SK-N-SH (cell line): ENCODE measurements at regions not wholly inside any gene's neighbourhood (a gene's known extent, or its start where the extent isn't known, plus 50 kb on each side); places are given as distances from the start of the nearest gene placed in this dataset.

Experiments
- CTCF ChIA-PET: fragments of 300-600, 350-600 bp; formaldehyde crosslinking; extraction: SDS; loops from one replicate; lab custom pipeline; 2021; lab: Yijun Ruan, JAX
- POLR2A ChIA-PET: fragments of 350-600 bp; sonication (Branson Sonifier 250); formaldehyde crosslinking; extraction: SDS; loops from one replicate; lab custom pipeline; 2020; ENCODE audit warnings: antibody characterized with exemption, inconsistent platforms; lab: Yijun Ruan, JAX
- DNase-seq: peaks from one replicate; pipeline ENCODE4 v3.0.0; 2012
- H2AFZ ChIP-seq: fragments of 200-600 bp; sonication (generic); 2 replicates; pipeline ENCODE4 v1.8.1; 2016; ENCODE audit warnings: antibody characterized with exemption, mild to moderate bottlenecking, low read depth
- H3F3A ChIP-seq: fragments of 200-600 bp; sonication (generic); replicated peaks from 2 replicates; pipeline ENCODE3; 2016; ENCODE audit warnings: antibody characterized with exemption, mild to moderate bottlenecking; ENCODE audit not compliant: insufficient read depth
- H3K27ac ChIP-seq, 2 experiments: fragments of 200-500 bp in 1 of 2; fragments of 200-600 bp in 1 of 2; sonication (Bioruptor generic) in 1 of 2; sonication (generic), shearing (Covaris generic) in 1 of 2; 2 replicates each; pipeline versions ENCODE4 v1.5.1 to v1.6.1; 2014 to 2016; ENCODE audit warnings: low read depth in 2 of 2, inconsistent platforms in 1 of 2, low read length in 1 of 2, mild to moderate bottlenecking in 1 of 2, mixed read lengths in 1 of 2
- H3K27me3 ChIP-seq: fragments of 200-600 bp; sonication (generic), shearing (Covaris generic); 2 replicates; pipeline ENCODE4 v1.6.1; 2016; ENCODE audit warnings: mixed run types; ENCODE audit not compliant: insufficient read depth
- H3K36me3 ChIP-seq, 2 experiments: fragments of 200-500 bp in 1 of 2; fragments of 200-600 bp in 1 of 2; sonication (Bioruptor generic) in 1 of 2; sonication (generic) in 1 of 2; replicated peaks in 1 of 2; 2 replicates each; pipeline versions ENCODE3 to v1.5.1; 2014 to 2016; ENCODE audit warnings: low read length in 1 of 2, mild to moderate bottlenecking in 1 of 2; ENCODE audit not compliant: insufficient read depth in 2 of 2, control insufficient read depth in 1 of 2
- H3K4me1 ChIP-seq, 2 experiments: fragments of 200-500 bp in 1 of 2; fragments of 200-600 bp in 1 of 2; sonication (Bioruptor generic) in 1 of 2; sonication (generic), shearing (Covaris generic) in 1 of 2; 2 replicates each; pipeline versions ENCODE4 v1.5.1 to v1.6.1; 2014 to 2016; ENCODE audit warnings: low read depth in 1 of 2, low read length in 1 of 2, mixed run types in 1 of 2; ENCODE audit not compliant: insufficient read depth in 2 of 2, control insufficient read depth in 1 of 2
- H3K4me2 ChIP-seq: fragments of 200-600 bp; sonication (generic), shearing (Covaris generic); 2 replicates; pipeline ENCODE4 v1.6.1; 2017; ENCODE audit warnings: mixed run types
- H3K4me3 ChIP-seq, 2 experiments: fragments of 200-500 bp in 1 of 2; fragments of 200-600 bp in 1 of 2; sonication (Bioruptor generic) in 1 of 2; sonication (generic), shearing (Covaris generic) in 1 of 2; 2 replicates each; pipeline versions ENCODE4 v1.5.1 to v1.8.1; 2014 to 2016; ENCODE audit warnings: low read depth in 2 of 2, inconsistent platforms in 1 of 2, low read length in 1 of 2, mild to moderate bottlenecking in 1 of 2, mixed read lengths in 1 of 2, moderate library complexity in 1 of 2
- H3K79me2 ChIP-seq: fragments of 200-600 bp; sonication (generic); 2 replicates; pipeline ENCODE4 v1.8.1; 2017; ENCODE audit warnings: mild to moderate bottlenecking; ENCODE audit not compliant: insufficient read depth
- H3K9ac ChIP-seq: fragments of 200-600 bp; sonication (generic); 2 replicates; pipeline ENCODE4 v1.6.1; 2017; ENCODE audit warnings: mixed run types
- H3K9me2 ChIP-seq: fragments of 200-600 bp; sonication (generic); 2 replicates; pipeline ENCODE4 v1.6.1; 2017; ENCODE audit warnings: mixed run types
- H3K9me3 ChIP-seq: fragments of 200-600 bp; sonication (generic); 2 replicates; pipeline ENCODE4 v1.6.1; 2017; ENCODE audit warnings: mixed run types, mild to moderate bottlenecking, moderate library complexity
- H4K20me1 ChIP-seq: fragments of 200-600 bp; sonication (generic); 2 replicates; pipeline ENCODE4 v1.6.1; 2017; ENCODE audit warnings: mild to moderate bottlenecking, mixed run types; ENCODE audit not compliant: insufficient read depth
- EP300 ChIP-seq, 2 experiments: IDR thresholded peaks; 2 replicates each; pipeline versions ENCODE4 v1.4.0 to v1.6.1; 2012; ENCODE audit warnings: borderline replicate concordance in 1 of 2, low read depth in 1 of 2, low read length in 1 of 2
- FOXJ3 ChIP-seq: sonication (generic); formaldehyde crosslinking; IDR thresholded peaks from 2 replicates; pipeline ENCODE4 v1.5.1; 2020; ENCODE audit warnings: mild to moderate bottlenecking, missing genetic modification reagents
- GABPA ChIP-seq: IDR thresholded peaks from 2 replicates; pipeline ENCODE4 v1.4.0; 2012; ENCODE audit warnings: low read depth, mild to moderate bottlenecking
- GATA2 ChIP-seq: sonication (generic); formaldehyde crosslinking; IDR thresholded peaks from 2 replicates; pipeline ENCODE4 v1.5.0; 2020; ENCODE audit warnings: mild to moderate bottlenecking, missing genetic modification reagents
- JUND ChIP-seq: IDR thresholded peaks from 2 replicates; pipeline ENCODE4 v1.4.0; 2012
- MEF2A ChIP-seq: IDR thresholded peaks from 2 replicates; pipeline ENCODE4 v1.4.0; 2012; ENCODE audit warnings: low read depth, borderline replicate concordance
- MXI1 ChIP-seq: IDR thresholded peaks from 2 replicates; pipeline ENCODE4 v1.6.1; 2012; ENCODE audit warnings: mild to moderate bottlenecking, low read depth, low read length, improper control_type of control experiment
- NFIC ChIP-seq: IDR thresholded peaks from 2 replicates; pipeline ENCODE4 v1.4.0; 2012; ENCODE audit warnings: borderline replicate concordance
- RAD21 ChIP-seq: IDR thresholded peaks from 2 replicates; pipeline ENCODE4 v1.6.1; 2012; ENCODE audit warnings: mild to moderate bottlenecking, low read length
- RCOR1 ChIP-seq: fragments of 150-350 bp; IDR thresholded peaks from 2 replicates; pipeline ENCODE4 v1.6.1; 2017; ENCODE audit warnings: antibody characterized with exemption, low read length
- SIN3A ChIP-seq: IDR thresholded peaks from 2 replicates; pipeline ENCODE4 v1.6.1; 2012; ENCODE audit warnings: low read depth, mild to moderate bottlenecking, low read length, moderate library complexity, borderline replicate concordance
- TAF1 ChIP-seq: IDR thresholded peaks from 2 replicates; pipeline ENCODE4 v1.6.1; 2012; ENCODE audit warnings: low read depth, mild to moderate bottlenecking, low read length, moderate library complexity, borderline replicate concordance
- TCF12 ChIP-seq: IDR thresholded peaks from 2 replicates; pipeline ENCODE4 v1.4.0; 2012
- TEAD4 ChIP-seq: IDR thresholded peaks from 2 replicates; pipeline ENCODE4 v1.4.0; 2012; ENCODE audit warnings: mild to moderate bottlenecking, borderline replicate concordance; ENCODE audit not compliant: insufficient read depth
- WGBS: methylation state at CpG from one replicate; pipeline ENCODE4 v1.1.6; 2017; ENCODE audit warnings: low lambda C conversion rate; 5-methylcytosine and 5-hydroxymethylcytosine counted together
- TF ChIP-seq, protein P1 (sequence below): fragments of 150-350 bp; IDR thresholded peaks from 2 replicates; pipeline ENCODE4 v1.6.1; 2016; ENCODE audit warnings: mild to moderate bottlenecking, low read depth, low read length
- TF ChIP-seq, protein P2 (sequence below): IDR thresholded peaks from 2 replicates; pipeline ENCODE4 v1.6.1; 2012; ENCODE audit warnings: mild to moderate bottlenecking, low read depth, low read length, moderate library complexity
- TF ChIP-seq, protein P3 (sequence below): IDR thresholded peaks from 2 replicates; pipeline ENCODE4; 2012

DNA sequence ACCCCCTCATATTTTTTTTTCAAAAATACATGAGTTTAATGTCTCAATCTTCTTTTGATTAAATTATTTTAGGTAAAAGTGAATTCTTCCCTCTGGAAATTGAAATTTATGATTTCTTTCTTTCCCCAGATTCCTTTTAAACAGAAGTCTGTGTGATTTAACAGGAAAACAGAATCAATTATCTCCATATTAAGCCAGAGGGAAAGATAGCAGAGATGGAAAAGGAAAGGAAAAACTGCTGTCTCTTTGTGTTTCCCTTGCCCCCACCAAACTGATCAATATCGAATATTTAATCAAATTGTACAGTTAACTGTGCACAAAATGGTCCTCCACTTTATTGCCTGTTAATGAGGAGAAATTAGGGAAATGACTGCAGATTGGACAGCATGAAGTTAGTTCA is 203.5 kb upstream of the NECTIN3 start:
- Histone ChIP-seq H3K9me3 (no peaks in the 10 kb centered on the region), H3K36me3 (no peaks in the 10 kb centered on the region), H3K27ac (peak overlapping the region in 1 of 2 experiments; percentile 68; a peak in 1 of 4 replicates), H3K27me3 (no peaks in the 10 kb centered on the region)
- 0% methylated on average over 1 of the region's 1 CpG for WGBS
- TF ChIP-seq SIN3A: no peak
- TF ChIP-seq TEAD4: 0 out of 2 replicates have a peak, but pooled peaks have one; percentile 17
- no peak for TF ChIP-seq FOXJ3 (CRISPR knock-in tag)
- TF ChIP-seq EP300 (IDR thresholded peaks at IDR 0.05; ENCODE audit: borderline replicate concordance in 1 of 2, low read depth in 1 of 2, low read length in 1 of 2): peak in 1 of 2 experiments; percentile 78; a peak in 2 of 4 replicates
- TF ChIP-seq RAD21: 0 out of 2 replicates have a peak, but pooled peaks have one; percentile 2
- TF ChIP-seq MEF2A: no peak
- TF ChIP-seq JUND: no peak
- no peak for TF ChIP-seq TCF12
- peak; percentile 65 for TF ChIP-seq RCOR1
- TF ChIP-seq TAF1: no peak
- TF ChIP-seq, protein P1, sequence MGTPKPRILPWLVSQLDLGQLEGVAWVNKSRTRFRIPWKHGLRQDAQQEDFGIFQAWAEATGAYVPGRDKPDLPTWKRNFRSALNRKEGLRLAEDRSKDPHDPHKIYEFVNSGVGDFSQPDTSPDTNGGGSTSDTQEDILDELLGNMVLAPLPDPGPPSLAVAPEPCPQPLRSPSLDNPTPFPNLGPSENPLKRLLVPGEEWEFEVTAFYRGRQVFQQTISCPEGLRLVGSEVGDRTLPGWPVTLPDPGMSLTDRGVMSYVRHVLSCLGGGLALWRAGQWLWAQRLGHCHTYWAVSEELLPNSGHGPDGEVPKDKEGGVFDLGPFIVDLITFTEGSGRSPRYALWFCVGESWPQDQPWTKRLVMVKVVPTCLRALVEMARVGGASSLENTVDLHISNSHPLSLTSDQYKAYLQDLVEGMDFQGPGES: no peak
- TF ChIP-seq GABPA: no peak
- no peak for TF ChIP-seq NFIC
- TF ChIP-seq MXI1: 0 out of 2 replicates have a peak, but pooled peaks have one; percentile 32
- TF ChIP-seq, protein P2, sequence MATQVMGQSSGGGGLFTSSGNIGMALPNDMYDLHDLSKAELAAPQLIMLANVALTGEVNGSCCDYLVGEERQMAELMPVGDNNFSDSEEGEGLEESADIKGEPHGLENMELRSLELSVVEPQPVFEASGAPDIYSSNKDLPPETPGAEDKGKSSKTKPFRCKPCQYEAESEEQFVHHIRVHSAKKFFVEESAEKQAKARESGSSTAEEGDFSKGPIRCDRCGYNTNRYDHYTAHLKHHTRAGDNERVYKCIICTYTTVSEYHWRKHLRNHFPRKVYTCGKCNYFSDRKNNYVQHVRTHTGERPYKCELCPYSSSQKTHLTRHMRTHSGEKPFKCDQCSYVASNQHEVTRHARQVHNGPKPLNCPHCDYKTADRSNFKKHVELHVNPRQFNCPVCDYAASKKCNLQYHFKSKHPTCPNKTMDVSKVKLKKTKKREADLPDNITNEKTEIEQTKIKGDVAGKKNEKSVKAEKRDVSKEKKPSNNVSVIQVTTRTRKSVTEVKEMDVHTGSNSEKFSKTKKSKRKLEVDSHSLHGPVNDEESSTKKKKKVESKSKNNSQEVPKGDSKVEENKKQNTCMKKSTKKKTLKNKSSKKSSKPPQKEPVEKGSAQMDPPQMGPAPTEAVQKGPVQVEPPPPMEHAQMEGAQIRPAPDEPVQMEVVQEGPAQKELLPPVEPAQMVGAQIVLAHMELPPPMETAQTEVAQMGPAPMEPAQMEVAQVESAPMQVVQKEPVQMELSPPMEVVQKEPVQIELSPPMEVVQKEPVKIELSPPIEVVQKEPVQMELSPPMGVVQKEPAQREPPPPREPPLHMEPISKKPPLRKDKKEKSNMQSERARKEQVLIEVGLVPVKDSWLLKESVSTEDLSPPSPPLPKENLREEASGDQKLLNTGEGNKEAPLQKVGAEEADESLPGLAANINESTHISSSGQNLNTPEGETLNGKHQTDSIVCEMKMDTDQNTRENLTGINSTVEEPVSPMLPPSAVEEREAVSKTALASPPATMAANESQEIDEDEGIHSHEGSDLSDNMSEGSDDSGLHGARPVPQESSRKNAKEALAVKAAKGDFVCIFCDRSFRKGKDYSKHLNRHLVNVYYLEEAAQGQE: no peak
- TF ChIP-seq GATA2: peak; percentile 83
- TF ChIP-seq, protein P3, sequence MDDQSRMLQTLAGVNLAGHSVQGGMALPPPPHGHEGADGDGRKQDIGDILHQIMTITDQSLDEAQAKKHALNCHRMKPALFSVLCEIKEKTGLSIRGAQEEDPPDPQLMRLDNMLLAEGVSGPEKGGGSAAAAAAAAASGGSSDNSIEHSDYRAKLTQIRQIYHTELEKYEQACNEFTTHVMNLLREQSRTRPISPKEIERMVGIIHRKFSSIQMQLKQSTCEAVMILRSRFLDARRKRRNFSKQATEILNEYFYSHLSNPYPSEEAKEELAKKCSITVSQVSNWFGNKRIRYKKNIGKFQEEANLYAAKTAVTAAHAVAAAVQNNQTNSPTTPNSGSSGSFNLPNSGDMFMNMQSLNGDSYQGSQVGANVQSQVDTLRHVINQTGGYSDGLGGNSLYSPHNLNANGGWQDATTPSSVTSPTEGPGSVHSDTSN: no peak
- TF ChIP-seq, all 33 proteins: peak for 6
- H3F3A ChIP-seq: no peaks in the 10 kb centered on the region
- no peak overlapping the region for H2AFZ ChIP-seq
- no peaks in the 10 kb centered on the region for H3K79me2 ChIP-seq
- peaks cover 0 to 3% of the 10 kb centered on the region in 2 experiments; a peak in 2 of 4 replicates for H3K4me1 ChIP-seq
- H3K4me3 ChIP-seq: no peak overlapping the region
- H3K9ac ChIP-seq: no peak overlapping the region
- no peaks in the 10 kb centered on the region for H4K20me1 ChIP-seq
- ChIA-PET CTCF (interaction anchor here (0.7 kb wide), 1 partner anchor 9 kb away, joined by 3 read pairs; no protein-coding TSS in a partner anchor), POLR2A (no interaction called here)
- H3K4me2 ChIP-seq: no peak overlapping the region
- no peak for DNase-seq
- H3K9me2 ChIP-seq: no peaks in the 10 kb centered on the region; the same call in 1 of the 2 replicates
